GF-D8 (cell line): ENCODE measurements at regions not wholly inside any gene's neighbourhood (a gene's known extent, or its start where the extent isn't known, plus 50 kb on each side); places are given as distances from the start of the nearest gene placed in this dataset.

ENCODE experiments used
- DNase-seq: peaks from one replicate; lab custom pipeline; 2025; lab: John Stamatoyannopoulos, UW

DNA sequence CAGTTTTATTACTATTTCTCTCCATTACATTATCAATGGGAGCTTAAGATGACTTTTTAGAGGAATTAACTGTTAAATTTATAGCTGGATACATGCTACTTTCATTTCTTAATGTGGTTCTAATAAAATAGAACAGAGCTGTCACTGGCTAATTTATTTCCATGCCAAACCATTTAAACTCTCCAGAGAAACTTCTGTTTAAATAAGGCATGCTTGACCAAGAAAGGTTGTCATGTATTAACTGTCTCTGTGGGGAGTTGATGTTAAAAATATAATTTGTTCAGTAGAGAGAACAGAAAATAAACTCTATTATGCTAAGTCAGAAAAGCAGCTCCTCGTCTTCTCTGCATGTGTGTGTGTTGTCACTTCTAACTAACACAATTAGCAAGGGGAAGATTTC is 447.4 kb downstream of the SLC16A7 start:
- no peak for DNase-seq

DNA sequence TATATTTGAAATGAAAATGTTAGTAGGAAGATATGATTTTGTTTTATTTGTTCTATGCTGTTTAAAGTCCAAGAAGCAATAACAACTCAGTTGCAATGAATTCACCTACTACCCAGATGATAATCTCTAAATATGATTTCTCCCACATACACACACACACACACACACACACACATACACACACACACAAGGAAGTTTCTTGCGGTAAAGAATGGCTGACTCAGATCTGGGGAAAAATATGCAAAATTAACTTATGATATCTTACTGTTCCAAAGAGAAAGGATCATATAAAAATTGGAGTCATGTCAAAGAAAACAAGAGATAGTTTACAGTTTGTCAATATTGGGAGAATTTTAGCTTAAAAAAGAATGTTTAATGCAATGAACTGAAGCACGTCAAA is 456.7 kb downstream of the SLC16A7 start:
- no peak for DNase-seq

GRCh38 chr12:60059180-60059579 is 463.4 kb downstream of the SLC16A7 start:
- no peak for DNase-seq

GRCh38 chr12:60066655-60067054 is 470.8 kb downstream of the SLC16A7 start:
- no peak for DNase-seq

- DNase-seq: no peak
These were observed 474.7 kb downstream of the SLC16A7 start for GRCh38 chr12:60070552-60070951.

- DNase-seq: no peak
These were observed 475.9 kb downstream of the SLC16A7 start for GRCh38 chr12:60071759-60072191.

DNA sequence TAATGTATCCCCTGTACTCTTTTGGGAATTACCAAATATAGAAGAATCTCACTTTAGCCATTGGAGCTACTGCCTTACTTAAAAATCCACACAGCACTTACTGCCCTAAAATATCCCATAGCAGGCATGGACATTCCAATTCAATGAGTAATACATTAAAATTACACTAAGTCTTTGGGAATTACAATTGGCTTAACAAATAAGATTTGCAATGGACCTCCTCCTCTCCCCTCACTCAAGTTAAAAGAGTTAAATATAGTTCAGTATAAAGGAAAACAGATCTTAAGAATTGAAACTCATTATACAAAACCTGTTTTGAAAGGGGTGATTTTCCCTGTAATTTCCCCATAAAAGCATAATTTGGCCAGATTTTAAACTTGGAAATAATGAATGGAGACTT is 477.1 kb downstream of the SLC16A7 start:
- DNase-seq: no peak

- no peak for DNase-seq
These were observed 479.3 kb downstream of the SLC16A7 start for GRCh38 chr12:60075091-60075490.

GRCh38 chr12:60078026-60078425 is 482.2 kb downstream of the SLC16A7 start:
- DNase-seq: no peak

DNA sequence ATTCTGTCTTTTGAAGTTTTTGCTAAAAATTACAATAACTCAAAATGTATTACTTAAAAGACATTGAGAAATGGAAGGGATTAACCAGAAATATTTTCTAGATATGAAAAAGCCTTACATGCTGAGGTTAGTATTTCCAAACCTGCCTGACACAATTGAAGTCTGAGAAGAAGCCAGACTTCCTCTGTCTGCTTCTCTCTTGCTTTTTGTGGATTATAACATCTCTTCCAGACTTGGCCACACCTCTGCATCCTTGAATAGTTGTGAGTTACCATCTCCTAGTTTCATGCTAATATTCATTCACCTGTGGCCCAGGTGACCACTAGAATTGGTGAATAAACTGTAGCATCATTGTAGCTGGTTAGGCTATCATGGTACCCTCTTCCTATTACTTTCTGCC is 497.6 kb downstream of the SLC16A7 start:
- no peak for DNase-seq

GRCh38 chr12:60094436-60094835 is 498.6 kb downstream of the SLC16A7 start:
- no peak for DNase-seq

DNA sequence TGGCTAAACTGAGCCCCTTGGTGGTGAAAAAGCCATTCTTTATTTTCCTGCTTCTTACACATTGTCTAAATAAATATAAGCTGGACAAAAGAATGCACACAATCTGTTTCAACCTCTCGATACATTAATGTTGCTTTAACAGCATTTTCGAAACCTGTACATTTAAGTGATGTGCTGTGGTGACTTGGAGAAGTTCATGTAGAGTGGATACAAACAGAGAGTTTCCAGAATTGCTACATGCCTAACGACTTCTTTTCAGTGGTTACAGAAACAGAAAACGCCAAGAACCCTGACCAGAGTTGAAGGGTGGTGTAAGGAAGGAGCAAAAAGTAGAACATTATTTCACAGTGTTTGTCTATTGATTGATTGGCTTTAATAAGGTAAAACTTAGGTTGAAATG is 500.9 kb downstream of the SLC16A7 start:
- DNase-seq: no peak

DNA sequence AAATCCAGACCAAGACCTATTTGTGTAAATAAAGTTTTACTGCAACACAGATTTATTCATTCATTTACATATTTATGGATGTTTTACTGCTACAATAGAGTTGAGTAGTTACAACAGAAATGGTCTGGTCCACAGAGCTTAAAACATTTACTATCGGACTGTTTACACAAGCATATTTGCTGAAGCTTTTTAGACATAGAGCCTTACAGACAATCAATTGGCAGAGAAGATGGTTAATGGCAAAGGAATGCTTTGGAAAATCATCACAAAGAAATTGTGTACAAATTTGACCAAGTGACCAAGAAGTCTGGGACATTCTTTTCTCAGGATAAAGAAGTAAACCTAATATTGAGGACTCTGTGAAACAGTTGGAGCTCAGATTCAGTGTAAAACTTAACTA is 504.3 kb downstream of the SLC16A7 start:
- no peak for DNase-seq

- no peak for DNase-seq
These were observed 505.0 kb downstream of the SLC16A7 start for GRCh38 chr12:60100852-60101251.

DNA sequence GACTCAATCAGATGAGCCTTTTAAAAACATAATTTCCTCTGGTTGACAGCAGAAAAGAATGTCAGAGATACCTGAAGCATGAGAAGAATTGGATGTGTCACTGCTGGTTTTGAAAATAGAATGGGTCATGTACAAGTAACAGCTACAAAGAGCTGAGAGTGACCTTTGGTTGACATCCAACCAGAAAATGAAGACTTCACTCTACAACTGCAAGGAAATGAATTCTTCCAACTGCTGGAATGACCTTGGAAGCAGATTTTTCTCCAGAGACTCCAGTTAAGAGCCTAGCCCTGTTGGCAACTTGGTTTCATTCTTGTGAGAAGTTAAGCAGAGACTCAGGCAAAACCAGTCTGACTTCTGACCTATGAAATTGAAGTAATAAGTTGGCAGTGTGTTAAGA is 505.9 kb downstream of the SLC16A7 start:
- DNase-seq: no peak

- no peak for DNase-seq
These were observed 510.4 kb downstream of the SLC16A7 start for GRCh38 chr12:60106214-60106613.

DNA sequence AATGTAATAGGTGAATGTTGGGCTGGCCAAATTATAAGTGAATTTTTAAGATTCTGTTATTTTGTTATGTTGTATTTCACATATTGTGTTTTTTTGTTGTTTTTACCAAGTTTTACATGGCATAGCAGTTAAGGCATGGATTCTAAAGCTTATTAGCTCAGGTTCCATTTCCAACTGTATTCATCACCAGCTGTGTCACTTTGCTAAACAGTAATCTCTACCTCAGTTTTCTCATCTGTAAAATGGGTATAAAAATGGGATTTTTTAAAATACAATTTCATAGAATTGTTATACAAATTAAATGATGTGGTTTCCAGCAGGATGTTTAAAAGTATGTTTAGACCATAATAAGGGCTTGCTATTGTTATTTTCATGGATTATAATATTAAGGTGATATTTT is 512.2 kb downstream of the SLC16A7 start:
- DNase-seq: no peak

- DNase-seq: no peak
These were observed 516.2 kb downstream of the SLC16A7 start for GRCh38 chr12:60112063-60112462.

- DNase-seq: no peak
These were observed 516.9 kb downstream of the SLC16A7 start for GRCh38 chr12:60112763-60113162.

GRCh38 chr12:60114169-60114568 is 518.3 kb downstream of the SLC16A7 start:
- DNase-seq: no peak

DNA sequence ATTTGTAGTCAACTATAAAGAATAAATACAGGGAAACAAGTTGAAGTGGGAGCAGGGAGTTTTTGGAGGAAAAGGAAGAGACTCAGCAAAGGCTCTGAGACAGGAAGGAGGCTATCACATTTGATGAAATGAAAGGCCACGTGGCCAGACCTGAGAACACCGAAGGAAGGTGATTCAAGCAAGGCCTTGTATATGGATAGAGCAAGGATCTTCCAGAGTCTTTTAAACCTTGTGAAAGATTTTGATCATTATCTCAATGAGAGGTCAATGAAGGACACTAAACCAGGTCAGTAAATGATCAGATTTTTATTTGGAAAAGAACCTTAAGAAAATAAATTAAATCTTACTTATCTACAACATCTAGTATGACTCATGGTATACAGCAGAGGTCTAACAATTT is 523.5 kb downstream of the SLC16A7 start:
- DNase-seq: no peak

- DNase-seq: no peak
These were observed 524.4 kb downstream of the SLC16A7 start for GRCh38 chr12:60120199-60120598.

GRCh38 chr12:60123557-60123956 is 527.7 kb downstream of the SLC16A7 start:
- DNase-seq: no peak

- DNase-seq: no peak
These were observed 541.7 kb downstream of the SLC16A7 start for GRCh38 chr12:60137513-60137912.

DNA sequence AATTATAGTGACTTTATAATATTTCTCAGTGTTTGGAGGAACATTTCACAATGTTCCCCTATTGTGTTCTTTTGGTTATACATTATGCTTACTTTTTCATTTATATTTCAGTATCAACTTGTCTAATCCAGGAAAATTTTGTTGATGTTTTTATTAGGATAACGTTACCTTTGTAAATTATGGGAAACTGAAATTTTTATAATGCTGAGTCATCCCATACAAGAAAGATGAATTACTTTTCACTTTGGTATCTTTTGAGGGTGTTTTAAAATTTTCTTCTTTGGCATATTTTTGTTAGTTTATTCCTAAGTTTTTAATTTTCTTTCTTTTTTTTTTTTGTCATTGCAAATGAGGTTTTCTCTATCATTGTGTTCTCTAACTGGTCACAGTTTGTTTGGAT is 542.7 kb downstream of the SLC16A7 start:
- no peak for DNase-seq
